Mesenchymal stem cell (in vitro differentiated cells and primary cell): ENCODE measurements at regions not wholly inside any gene's neighbourhood (a gene's known extent, or its start where the extent isn't known, plus 50 kb on each side); places are given as distances from the start of the nearest gene placed in this dataset.
"Not testable (repeated sequence)": the region's sequence is repeated elsewhere in the genome, so short reads cannot be mapped to it uniquely, and the experiment has no call there.

Experiments
- DNase-seq: peaks from one replicate; pipeline ENCODE4 v3.0.0-alpha.2; 2013
- H2AFZ ChIP-seq: one replicate; pipeline ENCODE4 v1.6.1; 2013; ENCODE audit warnings: low read depth, mild to moderate bottlenecking, control low read depth, inconsistent platforms, low read length, moderate library complexity
- H2AK5ac ChIP-seq: 2 replicates; pipeline ENCODE4 v1.6.1; 2013; ENCODE audit warnings: low read length, moderate library complexity, mild to moderate bottlenecking, inconsistent platforms; ENCODE audit not compliant: severe bottlenecking
- H2BK120ac ChIP-seq: one replicate; pipeline ENCODE4 v1.6.1; 2013; ENCODE audit warnings: low read depth, mild to moderate bottlenecking, inconsistent platforms, low read length, moderate library complexity
- H2BK12ac ChIP-seq, 2 experiments: one replicate each; pipeline ENCODE4 v1.6.1; 2013; ENCODE audit warnings: inconsistent platforms in 2 of 2, low read length in 2 of 2, mild to moderate bottlenecking in 2 of 2, moderate library complexity in 2 of 2, control low read depth in 1 of 2
- H2BK15ac ChIP-seq: one replicate; pipeline ENCODE4 v1.6.1; 2013; ENCODE audit warnings: mild to moderate bottlenecking, low read depth, inconsistent platforms; ENCODE audit not compliant: poor library complexity, severe bottlenecking
- H2BK5ac ChIP-seq: 2 replicates; pipeline ENCODE4 v1.6.1; 2013; ENCODE audit warnings: low read depth, mild to moderate bottlenecking, low read length, control low read depth, inconsistent platforms; ENCODE audit not compliant: poor library complexity, severe bottlenecking
- H3K14ac ChIP-seq, 2 experiments: one replicate each; pipeline ENCODE4 v1.6.1; 2013; ENCODE audit warnings: inconsistent platforms in 2 of 2, low read length in 2 of 2, control low read depth in 1 of 2, mild to moderate bottlenecking in 1 of 2, moderate library complexity in 1 of 2
- H3K18ac ChIP-seq, 2 experiments: one replicate each; pipeline ENCODE4 v1.6.1; 2013; ENCODE audit warnings: inconsistent platforms in 2 of 2, low read length in 2 of 2, control low read depth in 1 of 2, low read depth in 1 of 2, mild to moderate bottlenecking in 1 of 2
- H3K23ac ChIP-seq, 2 experiments: one replicate each; pipeline ENCODE4 v1.6.1; 2013; ENCODE audit warnings: inconsistent platforms in 2 of 2, low read length in 2 of 2, mild to moderate bottlenecking in 2 of 2, moderate library complexity in 2 of 2, control low read depth in 1 of 2
- H3K27ac ChIP-seq: 2 replicates; pipeline ENCODE4 v1.5.1; 2013; ENCODE audit warnings: mild to moderate bottlenecking, moderate library complexity, low read length, control low read depth, inconsistent platforms; ENCODE audit not compliant: poor library complexity, severe bottlenecking
- H3K27me3 ChIP-seq, 2 experiments: 2 replicates each; pipeline versions ENCODE4 v1.6.1 to v1.7.0; 2013; ENCODE audit warnings: low read length in 2 of 2, mild to moderate bottlenecking in 2 of 2, moderate library complexity in 2 of 2, control low read depth in 1 of 2, inconsistent platforms in 1 of 2; ENCODE audit not compliant: control insufficient read depth in 1 of 2, insufficient read depth in 1 of 2
- H3K36me3 ChIP-seq, 2 experiments: 2 replicates each; pipeline versions ENCODE4 v1.6.1 to v1.7.0; 2013; ENCODE audit warnings: low read length in 2 of 2, control low read depth in 1 of 2, inconsistent platforms in 1 of 2, low read depth in 1 of 2, mild to moderate bottlenecking in 1 of 2; ENCODE audit not compliant: insufficient read depth in 2 of 2, control insufficient read depth in 1 of 2
- H3K4ac ChIP-seq, 2 experiments: one replicate each; pipeline ENCODE4 v1.6.1; 2013; ENCODE audit warnings: inconsistent platforms in 2 of 2, low read length in 2 of 2, mild to moderate bottlenecking in 2 of 2, moderate library complexity in 2 of 2, control low read depth in 1 of 2, low read depth in 1 of 2
- H3K4me1 ChIP-seq: 2 replicates; pipeline ENCODE4 v1.6.1; 2013; ENCODE audit warnings: low read depth, low read length, control low read depth; ENCODE audit not compliant: control insufficient read depth, insufficient read depth
- H3K4me2 ChIP-seq: 2 replicates; pipeline ENCODE4 v1.6.1; 2013; ENCODE audit warnings: low read length, mild to moderate bottlenecking, inconsistent platforms; ENCODE audit not compliant: poor library complexity, severe bottlenecking
- H3K4me3 ChIP-seq, 2 experiments: 2 replicates each; pipeline versions ENCODE4 v1.5.1 to v1.7.0; 2013; ENCODE audit warnings: low read length in 2 of 2, mild to moderate bottlenecking in 2 of 2, control low read depth in 1 of 2, low read depth in 1 of 2; ENCODE audit not compliant: insufficient read depth in 1 of 2
- H3K79me1 ChIP-seq: replicated peaks from 2 replicates; pipeline ENCODE4 v1.6.1; 2013; ENCODE audit warnings: mild to moderate bottlenecking, control low read depth, low read length, inconsistent platforms; ENCODE audit not compliant: poor library complexity, severe bottlenecking
- H3K9ac ChIP-seq: 2 replicates; pipeline ENCODE4 v1.7.0; 2013; ENCODE audit warnings: mild to moderate bottlenecking, low read length, moderate library complexity
- H3K9me3 ChIP-seq: 2 replicates; pipeline ENCODE4 v1.7.0; 2013; ENCODE audit warnings: mild to moderate bottlenecking, low read length; ENCODE audit not compliant: control insufficient read depth
- H4K8ac ChIP-seq: one replicate; pipeline ENCODE4 v1.6.1; 2013; ENCODE audit warnings: inconsistent platforms, mild to moderate bottlenecking, low read length, moderate library complexity
- H4K91ac ChIP-seq: one replicate; pipeline ENCODE4 v1.6.1; 2013; ENCODE audit warnings: mild to moderate bottlenecking, low read length, inconsistent platforms
- WGBS: methylation state at CpG from one replicate; pipeline ENCODE4 v1.1.7; 2013; ENCODE audit warnings: mixed read lengths; 5-methylcytosine and 5-hydroxymethylcytosine counted together

- H3K9me3 ChIP-seq = no peaks in the 10 kb centered on the region
- no peak overlapping the region for H3K27ac ChIP-seq
- H3K27me3 ChIP-seq = no peaks in the 10 kb centered on the region
- 100% methylated on average over 1 of the region's 1 CpG for WGBS
- no peaks in the 10 kb centered on the region for H3K36me3 ChIP-seq
- H3K9ac ChIP-seq = no peak overlapping the region
- H3K4ac ChIP-seq = no peak overlapping the region
- H2AFZ ChIP-seq = no peak overlapping the region
- no peak overlapping the region for H2BK5ac ChIP-seq
- no peak overlapping the region for H3K23ac ChIP-seq
- no peak overlapping the region for H4K91ac ChIP-seq
- no peak overlapping the region for H2BK15ac ChIP-seq
- no peak overlapping the region for H2AK5ac ChIP-seq
- DNase-seq = no peak
- no peaks in the 10 kb centered on the region for H3K79me1 ChIP-seq
- no peak overlapping the region for H3K4me2 ChIP-seq
- no peak overlapping the region for H2BK120ac ChIP-seq
- H3K4me1 ChIP-seq = no peaks in the 10 kb centered on the region
- H3K18ac ChIP-seq = no peak overlapping the region
- H3K4me3 ChIP-seq = no peak overlapping the region
- no peak overlapping the region for H2BK12ac ChIP-seq
- no peak overlapping the region for H4K8ac ChIP-seq
- H3K14ac ChIP-seq = no peak overlapping the region
Observed at GRCh38 chr2:82939211-82939610, 1519.9 kb downstream of the SUCLG1 start.

- DNase-seq, H3K36me3 ChIP-seq, H2AFZ ChIP-seq, H4K8ac ChIP-seq, H4K91ac ChIP-seq, H3K27me3 ChIP-seq, H3K14ac ChIP-seq, H2BK12ac ChIP-seq, H3K23ac ChIP-seq, H3K9me3 ChIP-seq, H3K4me2 ChIP-seq, H2AK5ac ChIP-seq, H2BK5ac ChIP-seq, H3K79me1 ChIP-seq, H3K9ac ChIP-seq, H3K4me3 ChIP-seq, H3K4ac ChIP-seq, H2BK120ac ChIP-seq, H3K4me1 ChIP-seq, H3K18ac ChIP-seq, H2BK15ac ChIP-seq, H3K27ac ChIP-seq: not testable (repeated sequence)
- 91% methylated on average over 25 of the region's 40 CpGs for WGBS
Observed at GRCh38 chr2:82938321-82938845, 1520.7 kb downstream of the SUCLG1 start.

DNA sequence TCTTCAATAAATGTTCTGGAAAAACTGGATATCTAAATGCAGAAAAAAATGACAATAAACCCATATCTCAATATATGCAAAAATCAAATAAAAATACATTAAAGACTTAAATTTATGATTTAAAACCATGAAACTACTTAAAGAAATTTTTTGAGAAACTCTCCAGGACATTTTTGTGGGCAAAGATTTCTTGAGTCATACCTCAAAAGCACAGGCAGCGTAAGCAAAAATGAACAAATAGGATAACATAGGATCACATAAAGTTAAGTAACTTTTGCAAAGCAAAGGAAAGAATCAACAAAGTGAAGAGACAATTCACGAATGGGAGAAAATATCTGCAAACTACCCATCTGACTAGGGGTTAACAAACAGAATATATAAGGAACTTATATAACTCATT lies 1545.5 kb downstream of the SUCLG1 start:
- H3K9ac ChIP-seq = no peak overlapping the region
- H3K36me3 ChIP-seq = no peaks in the 10 kb centered on the region
- no peak overlapping the region for H3K4ac ChIP-seq
- no peak overlapping the region for H3K4me3 ChIP-seq
- no peak for DNase-seq
- peaks cover 20% of the 10 kb centered on the region for H3K9me3 ChIP-seq
- no peaks in the 10 kb centered on the region for H3K79me1 ChIP-seq
- WGBS = no CpG with 5 or more reads among the region's 2 CpGs
- no peak overlapping the region for H2BK5ac ChIP-seq
- H2AFZ ChIP-seq = no peak overlapping the region
- no peak overlapping the region for H3K4me2 ChIP-seq
- H3K18ac ChIP-seq = no peak overlapping the region
- no peak overlapping the region for H4K91ac ChIP-seq
- H3K27ac ChIP-seq = no peak overlapping the region
- H3K27me3 ChIP-seq = no peaks in the 10 kb centered on the region
- H2AK5ac ChIP-seq = no peak overlapping the region
- H3K23ac ChIP-seq = no peak overlapping the region
- no peak overlapping the region for H2BK12ac ChIP-seq
- H3K14ac ChIP-seq = no peak overlapping the region
- H2BK120ac ChIP-seq = no peak overlapping the region
- no peaks in the 10 kb centered on the region for H3K4me1 ChIP-seq
- H4K8ac ChIP-seq = no peak overlapping the region
- H2BK15ac ChIP-seq = no peak overlapping the region

- Histone ChIP-seq H4K91ac (no peak overlapping the region), H2BK120ac (no peak overlapping the region), H3K14ac (no peak overlapping the region), H3K27me3 (no peaks in the 10 kb centered on the region), H2BK5ac (no peak overlapping the region), H3K9me3 (no peaks in the 10 kb centered on the region), H3K9ac (no peak overlapping the region), H3K4me1 (no peaks in the 10 kb centered on the region), H2BK15ac (no peak overlapping the region), H3K36me3 (no peaks in the 10 kb centered on the region), H2AK5ac (no peak overlapping the region), H3K4me2 (no peak overlapping the region), H3K4ac (no peak overlapping the region), H3K27ac (no peak overlapping the region), H3K18ac (no peak overlapping the region), H2AFZ (no peak overlapping the region), H4K8ac (no peak overlapping the region), H3K79me1 (no peaks in the 10 kb centered on the region), H3K23ac (no peak overlapping the region), H2BK12ac (no peak overlapping the region), H3K4me3 (no peak overlapping the region)
- WGBS = 80% methylated on average over 6 of the region's 6 CpGs
- no peak for DNase-seq
Observed at GRCh38 chr2:82896117-82896516, 1563.0 kb downstream of the SUCLG1 start.
